B cell (primary cell): ENCODE measurements at regions not wholly inside any gene's neighbourhood (a gene's known extent, or its start where the extent isn't known, plus 50 kb on each side); places are given as distances from the start of the nearest gene placed in this dataset.

Experiments
- ATAC-seq: fragments of 200-7000 bp; cut with Tn5 transposase; one replicate; pipeline ENCODE4 v1.10.0; 2021; ENCODE audit warnings: low read depth, mild to moderate bottlenecking, moderate number of reproducible peaks, moderate library complexity
- CTCF ChIA-PET: fragments of 350-600 bp; sonication (Branson Sonifier 250); formaldehyde crosslinking; loops from one replicate; lab custom pipeline; 2021; ENCODE audit warnings: antibody characterized with exemption, inconsistent platforms; lab: Charles Lee
- POLR2A ChIA-PET: fragments of 350-600 bp; sonication (Branson Sonifier 250); formaldehyde crosslinking; loops from one replicate; lab custom pipeline; 2021; ENCODE audit warnings: antibody characterized with exemption; lab: Charles Lee
- DNase-seq: peaks from one replicate; pipeline ENCODE4 v3.0.0; 2013
- H2AFZ ChIP-seq: 2 replicates; pipeline ENCODE4 v1.6.1; 2012; ENCODE audit warnings: mild to moderate bottlenecking, low read depth, low read length; ENCODE audit not compliant: insufficient read depth, poor library complexity, severe bottlenecking
- H3K27ac ChIP-seq, 2 donors: 1 replicate in 1 of 2; 2 replicates in 1 of 2; pipeline ENCODE4 v1.5.1; 2012 to 2013; ENCODE audit warnings: low read length in 2 of 2, mild to moderate bottlenecking in 2 of 2, moderate library complexity in 1 of 2
- H3K27me3 ChIP-seq, 4 experiments: fragments of 200-600 bp in 1 of 4; sonication (generic) in 1 of 4; replicated peaks in 1 of 4; 1 replicate in 2 of 4; 2 replicates in 2 of 4; pipeline versions ENCODE4 v1.6.1 to v1.7.0; 2013 to 2016; ENCODE audit warnings: low read length in 3 of 4, mild to moderate bottlenecking in 2 of 4, mixed read lengths in 1 of 4, moderate library complexity in 1 of 4; ENCODE audit not compliant: insufficient read depth in 4 of 4, control insufficient read depth in 3 of 4; ENCODE audit errors: control extremely low read depth in 1 of 4
- H3K36me3 ChIP-seq, 2 experiments: replicated peaks in 1 of 2; 1 replicate in 1 of 2; 2 replicates in 1 of 2; pipeline versions ENCODE4 v1.6.1 to v1.7.1; 2013; ENCODE audit warnings: low read length in 1 of 2; ENCODE audit not compliant: insufficient read depth in 2 of 2, control insufficient read depth in 1 of 2; ENCODE audit errors: control extremely low read depth in 1 of 2, extremely low read depth in 1 of 2
- H3K4me1 ChIP-seq, 2 donors: fragments of 200-600 bp in 1 of 2; sonication (generic) in 1 of 2; 1 replicate in 1 of 2; 2 replicates in 1 of 2; pipeline versions ENCODE4 v1.5.1 to v1.6.1; 2013 to 2017; ENCODE audit warnings: low read length in 2 of 2; ENCODE audit not compliant: control insufficient read depth in 2 of 2, insufficient read depth in 2 of 2
- H3K4me2 ChIP-seq: replicated peaks from 2 replicates; pipeline ENCODE3; 2012; ENCODE audit warnings: mild to moderate bottlenecking, low read depth, low read length; ENCODE audit not compliant: poor library complexity, severe bottlenecking
- H3K4me3 ChIP-seq, 5 experiments: fragments of 200-600 bp in 1 of 5; sonication (generic) in 1 of 5; 1 replicate in 3 of 5; 2 replicates in 2 of 5; pipeline versions ENCODE4 v1.5.1 to v1.7.0; 2011 to 2016; ENCODE audit warnings: low read length in 4 of 5, mild to moderate bottlenecking in 4 of 5, low read depth in 2 of 5, control low read depth in 1 of 5, moderate library complexity in 1 of 5; ENCODE audit not compliant: insufficient read depth in 1 of 5; ENCODE audit errors: control extremely low read depth in 1 of 5, extremely low read depth in 1 of 5
- H3K79me2 ChIP-seq: fragments of 200-600 bp; sonication (generic); one replicate; pipeline ENCODE4 v1.6.0; 2016; ENCODE audit warnings: low read length; ENCODE audit not compliant: control insufficient read depth, insufficient read depth
- H3K9ac ChIP-seq: fragments of 200-600 bp; sonication (generic); 2 replicates; pipeline ENCODE4 v1.6.1; 2017; ENCODE audit warnings: mild to moderate bottlenecking, low read length, moderate library complexity
- H3K9me3 ChIP-seq, 3 donors: one replicate each; pipeline versions ENCODE4 v1.6.1 to v1.7.1; 2013; ENCODE audit warnings: low read length in 2 of 3; ENCODE audit not compliant: control insufficient read depth in 2 of 3, insufficient read depth in 1 of 3; ENCODE audit errors: control extremely low read depth in 1 of 3
- H4K20me1 ChIP-seq: 2 replicates; pipeline ENCODE4 v1.6.0; 2012; ENCODE audit warnings: mild to moderate bottlenecking, low read length; ENCODE audit not compliant: insufficient read depth, control insufficient read depth, poor library complexity, severe bottlenecking
- H3K27ac Mint-ChIP-seq: one replicate; pipeline ENCODE4 v1.8.0; 2021; ENCODE audit warnings: mixed read lengths
- H3K27me3 Mint-ChIP-seq: one replicate; pipeline ENCODE4 v1.8.0; 2021; ENCODE audit warnings: mixed read lengths
- H3K4me1 Mint-ChIP-seq: one replicate; pipeline ENCODE4 v1.8.0; 2021; ENCODE audit warnings: mixed read lengths
- H3K4me3 Mint-ChIP-seq: one replicate; pipeline ENCODE4 v1.8.0; 2021; ENCODE audit warnings: mixed read lengths
- H3K9me3 Mint-ChIP-seq: one replicate; pipeline ENCODE4 v1.8.0; 2022; ENCODE audit warnings: mixed read lengths; ENCODE audit not compliant: insufficient read depth
- CTCF ChIP-seq: fragments of 200-600 bp; IDR thresholded peaks from one replicate; pipeline ENCODE4 v1.8.0; 2022; ENCODE audit warnings: antibody characterized with exemption, mild to moderate bottlenecking
- EZH2 ChIP-seq: IDR thresholded peaks from 2 replicates; pipeline ENCODE4 v1.6.1; 2012; ENCODE audit warnings: borderline replicate concordance, low read depth, mild to moderate bottlenecking, moderate library complexity, low read length; ENCODE audit not compliant: insufficient read depth, poor library complexity, severe bottlenecking
- WGBS: methylation state at CpG from one replicate; pipeline ENCODE4 v1.1.5; 2013; ENCODE audit warnings: missing lambda C conversion rate; ENCODE audit not compliant: insufficient coverage; 5-methylcytosine and 5-hydroxymethylcytosine counted together
- intact Hi-C: fragments of 100-400 bp; cut with micrococcal nuclease; formaldehyde crosslinking; loops from one replicate; pipeline ENCODE4 v1.10.0; 2022

- intact Hi-C loops = no loop called here
- no peaks in the 10 kb centered on the region for H4K20me1 ChIP-seq
- H3K4me2 ChIP-seq = no peak overlapping the region
- H3K36me3 ChIP-seq = no peaks in the 10 kb centered on the region
- Mint-ChIP-seq H3K9me3 (no peaks in the 10 kb centered on the region), H3K4me1 (no peaks in the 10 kb centered on the region), H3K27ac (no peak overlapping the region), H3K27me3 (no peaks in the 10 kb centered on the region), H3K4me3 (no peak overlapping the region)
- no peak overlapping the region for H3K4me3 ChIP-seq
- DNase-seq (no peak), ATAC-seq (no peak)
- no peaks in the 10 kb centered on the region for H3K27me3 ChIP-seq
- ChIA-PET POLR2A (no interaction called here), CTCF (interaction anchor here (6.0 kb wide), 1 partner anchor 10 kb away, joined by 29 read pairs; no protein-coding TSS in a partner anchor)
- no peak overlapping the region for H3K9ac ChIP-seq
- no peak overlapping the region for H2AFZ ChIP-seq
- H3K4me1 ChIP-seq = no peaks in the 10 kb centered on the region
- WGBS = 86% methylated on average over 8 of the region's 9 CpGs
- no peak overlapping the region for H3K27ac ChIP-seq
- H3K79me2 ChIP-seq = no peaks in the 10 kb centered on the region
- peaks cover 0 to 2% (median 0%) of the 10 kb centered on the region in 3 donors for H3K9me3 ChIP-seq
- TF ChIP-seq EZH2 (no peak), CTCF (no peak)
Measured at GRCh38 chr14:30260833-30261607, 297.9 kb upstream of the G2E3 start.

- ATAC-seq (no peak), DNase-seq (no peak)
- intact Hi-C loops = no loop called here
- POLR2A ChIA-PET = no interaction called here
- CTCF ChIA-PET = no interaction called here
- no peaks in the 10 kb centered on the region for H3K79me2 ChIP-seq
- H3K27me3 ChIP-seq = no peaks in the 10 kb centered on the region
- no peaks in the 10 kb centered on the region for H3K36me3 ChIP-seq
- H3K9ac ChIP-seq = no peak overlapping the region
- H2AFZ ChIP-seq = no peak overlapping the region
- no peak overlapping the region for H3K27ac ChIP-seq
- Mint-ChIP-seq H3K27ac (no peak overlapping the region), H3K27me3 (peaks cover 6% of the 10 kb centered on the region), H3K4me3 (no peak overlapping the region), H3K9me3 (no peaks in the 10 kb centered on the region), H3K4me1 (no peaks in the 10 kb centered on the region)
- no peak overlapping the region for H3K4me3 ChIP-seq
- H4K20me1 ChIP-seq = no peaks in the 10 kb centered on the region
- H3K9me3 ChIP-seq = peaks cover 0 to 2% (median 0%) of the 10 kb centered on the region in 3 donors
- H3K4me2 ChIP-seq = no peak overlapping the region
- H3K4me1 ChIP-seq = no peaks in the 10 kb centered on the region
- TF ChIP-seq CTCF = no peak
- no peak for TF ChIP-seq EZH2
Measured at GRCh38 chr14:30264161-30264560, 294.8 kb upstream of the G2E3 start.
